ENCODE measurements at regions not wholly inside any gene's neighbourhood (a gene's known extent, or its start where the extent isn't known, plus 50 kb on each side); places are given as distances from the start of the nearest gene placed in this dataset.

GRCh38 chr10:111739874-111740139 lies 443.8 kb downstream of the GPAM start:
- DNase-seq (ENCODE audit: low spot score), result no peak

GRCh38 chr10:111745982-111746381 lies 437.6 kb downstream of the GPAM start:
- DNase-seq (ENCODE audit: low spot score), result no peak

GRCh38 chr10:111747751-111748150 lies 435.8 kb downstream of the GPAM start:
- DNase-seq (ENCODE audit: low spot score), result no peak

- no peak for DNase-seq (ENCODE audit: low spot score)
Measured at GRCh38 chr10:111748184-111748583, 435.4 kb downstream of the GPAM start.

GRCh38 chr10:111750165-111750849 lies 433.3 kb downstream of the GPAM start:
- DNase-seq (ENCODE audit: low spot score), result no peak

- peak; percentile 61 for DNase-seq (ENCODE audit: low spot score)
Measured at GRCh38 chr10:111756217-111757061, 427.1 kb downstream of the GPAM start.

GRCh38 chr10:111758593-111758992 lies 425.0 kb downstream of the GPAM start:
- DNase-seq (ENCODE audit: low spot score), result no peak

- peak; percentile 21 for DNase-seq (ENCODE audit: low spot score)
Measured at GRCh38 chr10:111762114-111762513, 421.5 kb downstream of the GPAM start.

GRCh38 chr10:111765216-111765615 lies 418.3 kb downstream of the GPAM start:
- DNase-seq (ENCODE audit: low spot score), result no peak

- DNase-seq (ENCODE audit: low spot score), result no peak
Measured at GRCh38 chr10:111766464-111766863, 417.1 kb downstream of the GPAM start.

GRCh38 chr10:111767661-111768060 lies 415.9 kb downstream of the GPAM start:
- no peak for DNase-seq (ENCODE audit: low spot score)

- no peak for DNase-seq (ENCODE audit: low spot score)
Measured at GRCh38 chr10:111773950-111774349, 409.6 kb downstream of the GPAM start.

GRCh38 chr10:111774486-111774885 lies 409.1 kb downstream of the GPAM start:
- DNase-seq (ENCODE audit: low spot score), result no peak

GRCh38 chr10:111784436-111784835 lies 399.1 kb downstream of the GPAM start:
- DNase-seq (ENCODE audit: low spot score), result no peak

- DNase-seq (ENCODE audit: low spot score), result no peak
Measured at GRCh38 chr10:111784946-111785465, 398.6 kb downstream of the GPAM start.

GRCh38 chr10:111785921-111786320 lies 397.6 kb downstream of the GPAM start:
- DNase-seq (ENCODE audit: low spot score), result no peak

GRCh38 chr10:111789821-111790220 lies 393.7 kb downstream of the GPAM start:
- DNase-seq (ENCODE audit: low spot score), result no peak

GRCh38 chr10:111801841-111802240 lies 381.7 kb downstream of the GPAM start:
- DNase-seq (ENCODE audit: low spot score), result no peak

- DNase-seq (ENCODE audit: low spot score), result no peak
Measured at GRCh38 chr10:111804781-111805180, 378.8 kb downstream of the GPAM start.

GRCh38 chr10:111811517-111811916 lies 372.0 kb downstream of the GPAM start:
- no peak for DNase-seq (ENCODE audit: low spot score)

- DNase-seq (ENCODE audit: low spot score), result no peak
Measured at GRCh38 chr10:111820471-111820870, 363.1 kb downstream of the GPAM start.

- no peak for DNase-seq (ENCODE audit: low spot score)
Measured at GRCh38 chr10:111821871-111822270, 361.7 kb downstream of the GPAM start.

GRCh38 chr10:111822661-111823060 lies 360.9 kb downstream of the GPAM start:
- no peak for DNase-seq (ENCODE audit: low spot score)

- DNase-seq (ENCODE audit: low spot score), result no peak
Measured at GRCh38 chr10:111824128-111824527, 359.4 kb downstream of the GPAM start.

Measured in RKO (cell line).